ENCODE measurements at regions not wholly inside any gene's neighbourhood (a gene's known extent, or its start where the extent isn't known, plus 50 kb on each side); places are given as distances from the start of the nearest gene placed in this dataset.

DNA sequence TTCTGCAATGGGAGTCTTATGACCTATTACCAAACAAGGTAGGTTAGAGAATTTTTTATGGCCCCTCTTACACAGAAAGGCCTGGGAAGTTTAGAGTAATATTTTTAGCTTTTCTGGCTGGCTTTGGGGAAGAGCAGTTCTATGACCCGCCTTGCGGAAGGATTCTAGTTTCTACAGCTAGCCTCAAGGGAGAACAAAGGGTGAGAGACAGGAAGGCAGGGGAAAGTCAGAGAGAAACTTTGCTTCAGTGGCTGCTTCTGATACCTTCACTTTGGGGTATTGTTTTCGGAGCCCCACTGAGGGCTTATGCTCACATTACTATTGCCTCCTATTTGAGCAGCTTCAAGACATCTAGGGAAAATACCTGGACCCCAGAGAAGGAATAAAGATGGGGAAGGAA is 80.7 kb upstream of the NUDT4 start:
- TF ChIP-seq, protein P1, sequence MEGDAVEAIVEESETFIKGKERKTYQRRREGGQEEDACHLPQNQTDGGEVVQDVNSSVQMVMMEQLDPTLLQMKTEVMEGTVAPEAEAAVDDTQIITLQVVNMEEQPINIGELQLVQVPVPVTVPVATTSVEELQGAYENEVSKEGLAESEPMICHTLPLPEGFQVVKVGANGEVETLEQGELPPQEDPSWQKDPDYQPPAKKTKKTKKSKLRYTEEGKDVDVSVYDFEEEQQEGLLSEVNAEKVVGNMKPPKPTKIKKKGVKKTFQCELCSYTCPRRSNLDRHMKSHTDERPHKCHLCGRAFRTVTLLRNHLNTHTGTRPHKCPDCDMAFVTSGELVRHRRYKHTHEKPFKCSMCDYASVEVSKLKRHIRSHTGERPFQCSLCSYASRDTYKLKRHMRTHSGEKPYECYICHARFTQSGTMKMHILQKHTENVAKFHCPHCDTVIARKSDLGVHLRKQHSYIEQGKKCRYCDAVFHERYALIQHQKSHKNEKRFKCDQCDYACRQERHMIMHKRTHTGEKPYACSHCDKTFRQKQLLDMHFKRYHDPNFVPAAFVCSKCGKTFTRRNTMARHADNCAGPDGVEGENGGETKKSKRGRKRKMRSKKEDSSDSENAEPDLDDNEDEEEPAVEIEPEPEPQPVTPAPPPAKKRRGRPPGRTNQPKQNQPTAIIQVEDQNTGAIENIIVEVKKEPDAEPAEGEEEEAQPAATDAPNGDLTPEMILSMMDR (IDR thresholded peaks at IDR 0.05; ENCODE audit: low read depth, low read length, poor library complexity, severe bottlenecking) = no peak
- no peak for TF ChIP-seq EZH2phosphoT487 (IDR thresholded peaks at IDR 0.05; ENCODE audit: borderline replicate concordance, low read length)

All from DOHH2 (cell line).